ENCODE measurements at regions not wholly inside any gene's neighbourhood (a gene's known extent, or its start where the extent isn't known, plus 50 kb on each side); places are given as distances from the start of the nearest gene placed in this dataset.

DNA sequence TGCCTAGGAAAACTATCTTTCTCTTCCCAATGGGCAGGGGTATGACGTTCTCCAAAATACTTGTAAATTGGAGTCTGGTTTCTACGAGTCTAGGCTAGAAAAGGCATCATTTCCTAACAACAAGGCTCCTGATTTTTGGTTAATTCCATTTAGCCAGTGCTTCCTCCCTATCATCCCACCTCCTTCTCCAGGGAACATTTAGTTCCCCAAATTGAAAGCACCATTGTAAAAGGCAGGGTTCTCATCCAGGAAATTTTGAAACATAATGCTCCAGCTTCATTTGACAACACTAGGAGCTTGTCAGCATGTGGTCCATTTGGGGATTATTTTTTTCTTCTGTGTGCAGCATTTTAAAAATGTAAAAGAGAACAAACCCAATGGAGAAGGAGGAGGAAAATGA, 256.5 kb upstream of the GRIA1 start:
- TF ChIP-seq POLR2A (IDR thresholded peaks at IDR 0.05; ENCODE audit: low read depth, low read length) (no peak), TAF1 (IDR thresholded peaks at IDR 0.05; ENCODE audit: borderline replicate concordance, low read depth, low read length) (no peak), POLR2AphosphoS5 (IDR thresholded peaks at IDR 0.05; ENCODE audit: low read depth, low read length) (no peak)
